Cardiac muscle cell (in vitro differentiated cells and primary cell): ENCODE measurements at regions not wholly inside any gene's neighbourhood (a gene's known extent, or its start where the extent isn't known, plus 50 kb on each side); places are given as distances from the start of the nearest gene placed in this dataset.
A peak's percentile ranks its signal among the peaks of the same experiment; 100 is the strongest.

Experiments used
- DNase-seq, 2 donors: peaks; one replicate each; pipeline versions ENCODE4 v3.0.0 to v3.0.0-alpha.2; 2010 to 2017; ENCODE audit warnings: low read depth in 1 of 2, low spot score in 1 of 2
- H3K27ac ChIP-seq: fragments of 200-600 bp; sonication (generic); 2 replicates; pipeline ENCODE4 v1.5.1; 2016
- H3K27me3 ChIP-seq: fragments of 200-600 bp; sonication (generic); 2 replicates; pipeline ENCODE4 v1.6.0; 2016; ENCODE audit warnings: control low read depth
- H3K36me3 ChIP-seq: fragments of 200-600 bp; sonication (generic); 2 replicates; pipeline ENCODE4 v1.5.1; 2016; ENCODE audit warnings: control low read depth
- H3K4me1 ChIP-seq: fragments of 200-600 bp; sonication (generic); 2 replicates; pipeline ENCODE4 v1.8.1; 2017; ENCODE audit warnings: low read depth, mild to moderate bottlenecking, mixed run types
- H3K4me3 ChIP-seq: fragments of 200-600 bp; sonication (generic); 2 replicates; pipeline ENCODE4 v1.5.1; 2016; ENCODE audit warnings: mild to moderate bottlenecking
- H3K9me3 ChIP-seq: fragments of 200-600 bp; sonication (generic); 2 replicates; pipeline ENCODE4 v1.5.1; 2017; ENCODE audit warnings: low read depth, mild to moderate bottlenecking, control low read depth
- TF ChIP-seq, protein P1 (sequence below): IDR thresholded peaks from 2 replicates; pipeline ENCODE4 v1.5.1; 2012; ENCODE audit warnings: low read depth, mild to moderate bottlenecking, low read length

DNA sequence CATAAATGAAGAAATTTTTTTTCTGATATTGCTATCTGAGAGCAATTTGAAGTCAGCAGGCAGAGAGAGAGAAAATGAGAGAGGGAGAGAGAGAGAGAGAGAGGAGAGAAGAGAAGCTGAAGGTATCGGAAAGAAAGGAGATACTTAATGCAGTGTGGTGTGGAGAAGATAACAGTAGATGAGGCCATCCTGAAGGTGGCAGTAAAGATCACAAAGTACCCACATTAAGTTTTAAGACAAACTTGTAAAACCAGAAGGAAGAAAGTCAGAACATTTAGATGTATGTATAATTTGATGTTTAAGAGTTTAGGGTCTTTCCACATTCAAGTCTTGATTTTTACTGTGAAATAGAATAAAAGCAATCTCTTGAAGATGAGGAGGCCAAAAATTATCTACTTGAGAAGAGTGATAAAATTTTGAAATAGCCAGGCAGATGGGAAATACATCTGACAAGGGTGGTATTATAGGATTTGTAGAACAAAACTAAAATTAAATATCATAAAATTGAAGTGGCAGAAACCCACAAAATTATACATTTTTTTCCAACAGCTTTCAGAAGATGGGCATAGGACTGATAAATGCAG is 1753.4 kb downstream of the MRPL39 start:
- DNase-seq = peak; percentile 3 to 36
- no peak overlapping the region for H3K27ac ChIP-seq

DNA sequence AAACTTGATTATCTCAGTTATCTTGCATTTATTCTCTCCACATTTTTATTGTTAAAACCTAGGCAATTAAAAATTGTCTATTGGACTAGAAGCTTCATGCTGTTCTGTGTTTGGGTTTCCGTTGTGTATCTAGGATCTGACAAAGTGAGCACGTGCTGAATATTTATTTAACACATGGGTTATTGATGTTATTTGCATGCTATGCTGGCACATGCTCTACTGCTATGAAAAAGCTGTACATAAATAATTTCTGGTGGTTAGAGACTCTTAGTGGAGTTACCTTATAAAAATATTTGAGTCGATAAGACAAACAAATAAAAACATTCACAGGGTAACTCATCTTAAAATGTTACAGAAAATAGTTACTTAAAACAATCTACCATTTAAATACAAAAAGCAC is 1769.7 kb downstream of the MRPL39 start:
- DNase-seq = no peak
- no peak overlapping the region for H3K4me3 ChIP-seq
- H3K27me3 ChIP-seq = no peaks in the 10 kb centered on the region
- H3K4me1 ChIP-seq = no peaks in the 10 kb centered on the region
- H3K9me3 ChIP-seq = no peaks in the 10 kb centered on the region
- no peaks in the 10 kb centered on the region for H3K36me3 ChIP-seq
- H3K27ac ChIP-seq = no peak overlapping the region
- TF ChIP-seq, protein P1, sequence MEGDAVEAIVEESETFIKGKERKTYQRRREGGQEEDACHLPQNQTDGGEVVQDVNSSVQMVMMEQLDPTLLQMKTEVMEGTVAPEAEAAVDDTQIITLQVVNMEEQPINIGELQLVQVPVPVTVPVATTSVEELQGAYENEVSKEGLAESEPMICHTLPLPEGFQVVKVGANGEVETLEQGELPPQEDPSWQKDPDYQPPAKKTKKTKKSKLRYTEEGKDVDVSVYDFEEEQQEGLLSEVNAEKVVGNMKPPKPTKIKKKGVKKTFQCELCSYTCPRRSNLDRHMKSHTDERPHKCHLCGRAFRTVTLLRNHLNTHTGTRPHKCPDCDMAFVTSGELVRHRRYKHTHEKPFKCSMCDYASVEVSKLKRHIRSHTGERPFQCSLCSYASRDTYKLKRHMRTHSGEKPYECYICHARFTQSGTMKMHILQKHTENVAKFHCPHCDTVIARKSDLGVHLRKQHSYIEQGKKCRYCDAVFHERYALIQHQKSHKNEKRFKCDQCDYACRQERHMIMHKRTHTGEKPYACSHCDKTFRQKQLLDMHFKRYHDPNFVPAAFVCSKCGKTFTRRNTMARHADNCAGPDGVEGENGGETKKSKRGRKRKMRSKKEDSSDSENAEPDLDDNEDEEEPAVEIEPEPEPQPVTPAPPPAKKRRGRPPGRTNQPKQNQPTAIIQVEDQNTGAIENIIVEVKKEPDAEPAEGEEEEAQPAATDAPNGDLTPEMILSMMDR = no peak

More for the DNA sequence above, 1753.4 kb downstream of the MRPL39 start:
- H3K4me3 ChIP-seq = no peak overlapping the region
- H3K9me3 ChIP-seq = no peaks in the 10 kb centered on the region
- TF ChIP-seq, protein P1 = peak; percentile 5
- H3K27me3 ChIP-seq = no peaks in the 10 kb centered on the region
- H3K36me3 ChIP-seq = no peaks in the 10 kb centered on the region
- H3K4me1 ChIP-seq = no peaks in the 10 kb centered on the region

DNA sequence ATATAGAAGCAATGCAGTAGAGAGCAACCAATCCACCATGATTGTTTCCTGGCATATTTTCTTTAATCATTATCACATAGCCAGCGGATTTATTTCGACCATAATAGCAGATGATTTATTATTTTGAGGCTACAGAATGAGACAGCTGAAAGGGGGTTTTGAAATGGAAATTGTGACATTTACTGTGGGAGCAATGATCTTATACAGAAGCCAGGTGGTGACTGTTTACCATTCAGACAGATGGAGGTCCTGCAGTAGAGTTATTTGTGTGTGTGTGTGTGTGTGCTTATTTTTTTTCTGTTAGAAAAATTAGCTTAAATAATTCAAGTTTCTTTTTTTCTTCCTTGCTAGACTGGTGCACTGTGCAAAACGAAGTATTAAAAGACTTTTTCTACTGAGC is 1784.5 kb downstream of the MRPL39 start:
- Histone ChIP-seq H3K36me3 (no peaks in the 10 kb centered on the region), H3K4me1 (no peaks in the 10 kb centered on the region), H3K27me3 (no peaks in the 10 kb centered on the region), H3K4me3 (no peak overlapping the region), H3K9me3 (no peaks in the 10 kb centered on the region), H3K27ac (no peak overlapping the region)
- DNase-seq = no peak
- TF ChIP-seq, protein P1 = no peak

DNA sequence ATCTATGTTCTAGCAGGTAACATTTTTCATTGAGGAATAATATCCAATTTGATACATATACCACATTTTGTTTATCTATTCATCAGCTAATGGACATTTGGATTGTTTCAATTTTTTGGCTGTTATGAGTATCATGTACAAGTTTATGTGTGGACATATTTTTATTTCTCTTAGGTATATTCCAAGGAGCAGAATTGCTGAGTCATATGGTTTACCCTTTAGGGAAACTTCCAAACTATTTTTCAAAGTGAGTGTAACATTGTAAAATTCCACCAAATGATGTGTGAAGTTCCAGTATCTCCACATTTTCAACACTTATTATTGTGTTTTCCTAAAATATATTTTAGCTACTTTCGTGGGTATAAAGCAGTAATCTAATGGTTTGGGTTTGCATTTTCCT is 1789.9 kb downstream of the MRPL39 start:
- no peak for DNase-seq
- Histone ChIP-seq H3K9me3 (no peaks in the 10 kb centered on the region), H3K4me1 (no peaks in the 10 kb centered on the region), H3K36me3 (no peaks in the 10 kb centered on the region), H3K4me3 (no peak overlapping the region), H3K27ac (no peak overlapping the region), H3K27me3 (no peaks in the 10 kb centered on the region)
- TF ChIP-seq, protein P1 = no peak

DNA sequence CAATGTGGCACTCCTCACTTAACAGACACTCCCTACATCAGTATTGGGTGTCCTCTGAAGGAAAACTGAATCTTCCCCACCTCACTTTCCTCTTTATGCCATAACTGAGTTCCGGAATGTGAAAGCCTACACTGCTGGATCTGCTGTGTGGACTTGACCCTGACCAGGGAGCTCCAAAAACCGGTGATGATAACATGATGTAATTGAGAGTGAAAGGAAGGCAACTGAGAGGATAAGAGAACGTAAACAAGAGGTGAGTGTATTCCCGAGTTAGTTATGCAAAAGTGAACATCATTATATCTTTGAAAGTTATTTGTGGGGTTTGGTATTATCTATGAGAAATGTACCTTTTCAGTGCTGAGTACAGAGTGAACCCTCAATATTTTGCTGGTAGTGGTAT is 1794.8 kb downstream of the MRPL39 start:
- Histone ChIP-seq H3K4me3 (no peak overlapping the region), H3K9me3 (no peaks in the 10 kb centered on the region), H3K4me1 (no peaks in the 10 kb centered on the region), H3K36me3 (no peaks in the 10 kb centered on the region), H3K27ac (no peak overlapping the region), H3K27me3 (no peaks in the 10 kb centered on the region)
- TF ChIP-seq, protein P1 = no peak
- no peak for DNase-seq

DNA sequence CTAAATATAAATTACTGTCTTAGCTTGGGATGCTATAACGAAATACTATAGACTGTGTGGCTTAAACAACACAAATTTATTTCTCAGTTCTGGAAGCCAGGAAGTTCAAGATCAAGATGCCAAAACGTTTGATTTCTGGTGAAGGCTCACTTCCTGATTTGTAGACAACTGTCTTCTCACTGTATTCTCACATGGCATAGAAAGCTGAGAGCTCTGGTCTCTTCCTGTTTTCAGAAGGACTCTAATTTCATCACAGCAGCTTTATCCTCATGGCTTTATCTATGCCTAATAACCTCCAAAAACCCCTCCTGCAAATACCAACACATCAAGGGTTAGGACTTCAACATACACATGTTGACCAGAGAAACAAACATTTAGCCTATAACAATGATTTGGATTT is 1795.5 kb downstream of the MRPL39 start:
- Histone ChIP-seq H3K4me1 (no peaks in the 10 kb centered on the region), H3K27me3 (no peaks in the 10 kb centered on the region), H3K36me3 (no peaks in the 10 kb centered on the region), H3K4me3 (no peak overlapping the region), H3K9me3 (no peaks in the 10 kb centered on the region), H3K27ac (no peak overlapping the region)
- TF ChIP-seq, protein P1 = no peak
- no peak for DNase-seq
